Small intestine (tissue), 7 donors: ENCODE measurements at regions not wholly inside any gene's neighbourhood (a gene's known extent, or its start where the extent isn't known, plus 50 kb on each side); places are given as distances from the start of the nearest gene placed in this dataset.
A peak's percentile ranks its signal among the peaks of the same experiment; 100 is the strongest.

Experiments
- DNase-seq, 2 donors: peaks; one replicate each; pipeline versions ENCODE4 v3.0.0 to v3.0.0-alpha.2; 2013
- FAIRE-seq: peaks from 2 replicates; lab custom pipeline; 2012; peaks lifted over from hg19 to GRCh38; lab: Jason Lieb, UNC
- H3K27ac ChIP-seq, 3 donors: one replicate each; pipeline ENCODE4 v1.5.1; 2013; ENCODE audit warnings: low read length in 2 of 3, mild to moderate bottlenecking in 2 of 3, control low read depth in 1 of 3, inconsistent platforms in 1 of 3, low read depth in 1 of 3, moderate library complexity in 1 of 3
- H3K27me3 ChIP-seq, 3 donors: one replicate each; pipeline ENCODE4 v1.6.1; 2013; ENCODE audit warnings: low read length in 3 of 3, inconsistent platforms in 1 of 3; ENCODE audit not compliant: control insufficient read depth in 3 of 3, insufficient read depth in 3 of 3
- H3K36me3 ChIP-seq, 3 donors: one replicate each; pipeline ENCODE4 v1.6.1; 2013; ENCODE audit warnings: low read length in 3 of 3, inconsistent platforms in 1 of 3, low read depth in 1 of 3, mild to moderate bottlenecking in 1 of 3, moderate library complexity in 1 of 3; ENCODE audit not compliant: control insufficient read depth in 3 of 3, insufficient read depth in 2 of 3
- H3K4me1 ChIP-seq, 3 donors: one replicate each; pipeline ENCODE4 v1.6.1; 2013; ENCODE audit warnings: low read length in 2 of 3, inconsistent platforms in 1 of 3, low read depth in 1 of 3, mild to moderate bottlenecking in 1 of 3, moderate library complexity in 1 of 3; ENCODE audit not compliant: control insufficient read depth in 3 of 3, insufficient read depth in 2 of 3
- H3K4me3 ChIP-seq, 3 donors: one replicate each; pipeline ENCODE4 v1.5.1; 2013; ENCODE audit warnings: low read length in 3 of 3, control low read depth in 1 of 3, inconsistent platforms in 1 of 3, low read depth in 1 of 3, mild to moderate bottlenecking in 1 of 3, moderate library complexity in 1 of 3
- H3K9me3 ChIP-seq, 2 donors: one replicate each; pipeline ENCODE4 v1.6.1; 2013; ENCODE audit warnings: low read depth in 1 of 2, low read length in 1 of 2; ENCODE audit not compliant: control insufficient read depth in 2 of 2, insufficient read depth in 1 of 2
- WGBS, 3 donors: extraction: QIAGEN DNeasy Blood & Tissue Kit; methylation state at CpG; one replicate each; pipeline ENCODE4 v1.1.7; 2013; 5-methylcytosine and 5-hydroxymethylcytosine counted together
- donor health status: healthy with polysubstance abuse.
- donor health status: control.
- donor health status: control.
- donor health status: Bipolar disorder and iron deficiency.
- donor health status: healthy.

DNA sequence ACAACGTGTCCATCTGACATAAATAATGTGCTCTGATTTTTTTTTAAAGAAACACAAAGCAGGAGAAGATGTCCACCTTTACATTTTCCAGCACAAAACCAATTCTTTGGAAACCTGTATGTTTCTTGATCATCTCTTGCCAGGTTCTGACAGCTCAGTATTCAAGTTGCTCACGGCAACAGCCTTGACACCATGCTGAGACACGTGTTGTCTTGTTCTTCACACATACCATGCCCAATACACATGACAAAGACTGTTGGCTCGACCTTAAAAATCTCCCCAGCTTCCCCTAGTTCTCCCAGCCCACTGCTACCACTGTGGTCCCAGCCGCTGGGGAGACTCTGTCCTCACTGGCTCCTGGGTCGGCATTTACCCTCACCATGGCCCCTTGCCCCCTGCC lies 518.9 kb downstream of the PREX1 start:
- DNase-seq (no peak), FAIRE-seq (no peak)
- peaks cover 0 to 3% (median 0%) of the 10 kb centered on the region in 3 donors for H3K27me3 ChIP-seq
- H3K27ac ChIP-seq, result no peak overlapping the region
- no peak overlapping the region for H3K4me3 ChIP-seq
- H3K9me3 ChIP-seq, result no peaks in the 10 kb centered on the region
- H3K4me1 ChIP-seq, result no peaks in the 10 kb centered on the region
- 57 to 67% (median 57%) methylated on average over 6 of the region's 6 CpGs for WGBS, 3 donors
- H3K36me3 ChIP-seq, result no peaks in the 10 kb centered on the region

GRCh38 chr20:48308232-48308781 lies 519.5 kb downstream of the PREX1 start:
- peaks cover 0 to 3% (median 0%) of the 10 kb centered on the region in 3 donors for H3K27me3 ChIP-seq
- H3K9me3 ChIP-seq, result no peaks in the 10 kb centered on the region
- DNase-seq (no peak), FAIRE-seq (no peak)
- H3K27ac ChIP-seq, result no peak overlapping the region
- H3K4me3 ChIP-seq, result no peak overlapping the region
- no peaks in the 10 kb centered on the region for H3K4me1 ChIP-seq
- no peaks in the 10 kb centered on the region for H3K36me3 ChIP-seq
- WGBS, 3 donors, result 74 to 87% (median 78%) methylated on average over 4 of the region's 4 CpGs

GRCh38 chr20:48307277-48307676 lies 520.5 kb downstream of the PREX1 start:
- Histone ChIP-seq H3K4me1 (no peaks in the 10 kb centered on the region), H3K9me3 (no peaks in the 10 kb centered on the region), H3K27ac (no peak overlapping the region), H3K4me3 (no peak overlapping the region), H3K36me3 (no peaks in the 10 kb centered on the region), H3K27me3 (peaks cover 0 to 3% (median 0%) of the 10 kb centered on the region in 3 donors)
- no peak for DNase-seq
- no peak for FAIRE-seq
- 29 to 71% (median 41%) methylated on average over 10 of the region's 10 CpGs for WGBS, 3 donors

GRCh38 chr20:48302844-48303542 lies 517.7 kb upstream of the SULF2 start:
- Histone ChIP-seq H3K27me3 (peaks cover 0 to 3% (median 0%) of the 10 kb centered on the region in 3 donors), H3K27ac (no peak overlapping the region), H3K4me3 (no peak overlapping the region), H3K36me3 (no peaks in the 10 kb centered on the region), H3K9me3 (peaks cover 0 to 3% of the 10 kb centered on the region in 2 donors), H3K4me1 (peaks cover 0 to 16% (median 3%) of the 10 kb centered on the region in 3 donors)
- DNase-seq (no peak), FAIRE-seq (no peak)
- 79 to 93% (median 80%) methylated on average over 4 of the region's 4 CpGs for WGBS, 3 donors

DNA sequence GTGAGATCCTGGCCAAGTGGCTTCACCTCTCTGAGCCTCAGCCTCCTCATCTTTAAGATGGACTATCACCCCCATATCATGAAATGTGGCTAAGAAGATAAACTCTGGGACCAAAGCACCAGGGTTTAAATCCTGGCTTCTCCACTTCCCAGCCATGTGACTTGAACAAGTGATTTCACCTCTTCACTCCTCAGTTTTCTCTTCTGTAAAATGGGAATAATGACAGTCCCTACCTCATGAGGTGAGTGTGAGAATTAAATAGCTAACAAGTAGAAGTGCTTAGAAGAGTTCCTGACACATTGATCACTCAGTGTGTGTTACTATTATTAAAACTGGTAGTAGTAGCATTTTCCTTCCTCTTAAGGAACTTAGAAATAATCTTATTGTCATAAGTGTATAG lies 516.9 kb upstream of the SULF2 start:
- Histone ChIP-seq H3K36me3 (no peaks in the 10 kb centered on the region), H3K4me1 (peaks cover 0 to 16% (median 3%) of the 10 kb centered on the region in 3 donors), H3K4me3 (no peak overlapping the region), H3K9me3 (peaks cover 0 to 8% of the 10 kb centered on the region in 2 donors), H3K27me3 (peaks cover 0 to 3% (median 0%) of the 10 kb centered on the region in 3 donors), H3K27ac (no peak overlapping the region)
- DNase-seq (no peak), FAIRE-seq (no peak)

GRCh38 chr20:48301189-48301588 lies 515.9 kb upstream of the SULF2 start:
- Histone ChIP-seq H3K4me3 (no peak overlapping the region), H3K9me3 (peaks cover 0 to 8% of the 10 kb centered on the region in 2 donors), H3K36me3 (no peaks in the 10 kb centered on the region), H3K4me1 (peaks cover 0 to 16% (median 3%) of the 10 kb centered on the region in 3 donors), H3K27ac (no peak overlapping the region), H3K27me3 (peaks cover 0 to 3% (median 0%) of the 10 kb centered on the region in 3 donors)
- DNase-seq (peak; percentile 61 to 83), FAIRE-seq (no peak)
- 39 to 69% (median 42%) methylated on average over 3 of the region's 3 CpGs for WGBS, 3 donors

DNA sequence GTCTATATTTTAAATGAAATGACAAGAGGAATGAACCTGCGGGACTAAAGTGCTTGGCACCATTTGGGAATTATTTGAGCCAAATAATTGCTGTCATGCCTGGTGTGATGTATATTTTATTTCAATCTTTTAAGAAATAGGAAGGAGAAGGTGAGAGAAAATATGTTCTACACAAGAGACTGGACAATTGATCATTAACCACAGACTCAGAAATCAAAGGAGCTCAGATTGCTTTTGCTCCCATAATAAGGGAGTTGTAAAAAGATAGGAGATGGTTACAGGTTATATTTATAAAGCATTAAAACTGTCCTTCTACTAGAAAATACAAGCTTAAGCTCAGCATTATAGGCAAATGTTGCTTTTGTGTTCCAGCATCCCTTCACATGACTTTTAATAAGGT lies 515.2 kb upstream of the SULF2 start:
- Histone ChIP-seq H3K27me3 (peaks cover 0 to 3% (median 0%) of the 10 kb centered on the region in 3 donors), H3K36me3 (no peaks in the 10 kb centered on the region), H3K27ac (no peak overlapping the region), H3K4me1 (peaks cover 0 to 21% (median 3%) of the 10 kb centered on the region in 3 donors), H3K9me3 (peaks cover 0 to 8% of the 10 kb centered on the region in 2 donors), H3K4me3 (no peak overlapping the region)
- DNase-seq, result peak; percentile 27 to 51
- 26 to 73% (median 31%) methylated on average over 1 of the region's 1 CpG for WGBS, 3 donors
- FAIRE-seq, result no peak

DNA sequence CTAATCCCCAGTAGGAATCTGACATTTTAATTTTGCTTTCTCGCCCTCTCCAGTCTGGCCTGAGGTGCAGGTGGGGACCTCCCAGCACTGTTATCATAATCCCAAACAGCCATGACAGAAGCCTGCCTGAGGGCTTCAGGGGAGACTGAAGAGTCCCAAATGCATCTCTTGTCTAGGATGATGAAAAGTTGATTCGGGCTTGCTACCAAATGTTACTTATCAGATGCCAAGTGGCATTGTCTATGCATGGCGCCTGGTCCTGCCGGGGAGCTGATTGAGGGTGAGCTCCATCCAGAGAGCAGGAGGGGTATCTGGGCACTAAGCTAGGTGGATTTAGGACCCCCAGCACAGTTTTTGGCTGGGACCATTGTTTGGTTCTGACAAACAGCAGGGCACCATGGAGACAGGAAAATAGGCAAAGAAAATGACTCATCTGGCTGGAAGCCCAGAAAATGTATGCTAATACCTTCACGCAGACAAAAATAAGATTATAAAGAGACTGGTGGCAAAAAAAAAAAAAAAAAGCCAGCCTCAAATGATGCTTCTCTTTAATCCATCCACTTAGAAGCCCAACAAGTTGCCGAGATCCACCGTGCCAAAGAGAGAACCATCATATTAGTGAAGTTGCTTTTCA lies 513.7 kb upstream of the SULF2 start:
- Histone ChIP-seq H3K4me1 (peaks cover 0 to 29% (median 3%) of the 10 kb centered on the region in 3 donors), H3K9me3 (peaks cover 0 to 8% of the 10 kb centered on the region in 2 donors), H3K27me3 (no peaks in the 10 kb centered on the region), H3K36me3 (no peaks in the 10 kb centered on the region), H3K27ac (no peak overlapping the region), H3K4me3 (no peak overlapping the region)
- WGBS, 3 donors, result 25 to 47% (median 32%) methylated on average over 7 of the region's 7 CpGs
- peak; percentile 62 to 66 for DNase-seq
- FAIRE-seq, result no peak
